ENCODE measurements at regions not wholly inside any gene's neighbourhood (a gene's known extent, or its start where the extent isn't known, plus 50 kb on each side); places are given as distances from the start of the nearest gene placed in this dataset.
A peak's percentile ranks its signal among the peaks of the same experiment; 100 is the strongest.

- DNase-seq: no peak
Measured at GRCh38 chr1:208648146-208648545, 404.0 kb upstream of the PLXNA2 start.

DNA sequence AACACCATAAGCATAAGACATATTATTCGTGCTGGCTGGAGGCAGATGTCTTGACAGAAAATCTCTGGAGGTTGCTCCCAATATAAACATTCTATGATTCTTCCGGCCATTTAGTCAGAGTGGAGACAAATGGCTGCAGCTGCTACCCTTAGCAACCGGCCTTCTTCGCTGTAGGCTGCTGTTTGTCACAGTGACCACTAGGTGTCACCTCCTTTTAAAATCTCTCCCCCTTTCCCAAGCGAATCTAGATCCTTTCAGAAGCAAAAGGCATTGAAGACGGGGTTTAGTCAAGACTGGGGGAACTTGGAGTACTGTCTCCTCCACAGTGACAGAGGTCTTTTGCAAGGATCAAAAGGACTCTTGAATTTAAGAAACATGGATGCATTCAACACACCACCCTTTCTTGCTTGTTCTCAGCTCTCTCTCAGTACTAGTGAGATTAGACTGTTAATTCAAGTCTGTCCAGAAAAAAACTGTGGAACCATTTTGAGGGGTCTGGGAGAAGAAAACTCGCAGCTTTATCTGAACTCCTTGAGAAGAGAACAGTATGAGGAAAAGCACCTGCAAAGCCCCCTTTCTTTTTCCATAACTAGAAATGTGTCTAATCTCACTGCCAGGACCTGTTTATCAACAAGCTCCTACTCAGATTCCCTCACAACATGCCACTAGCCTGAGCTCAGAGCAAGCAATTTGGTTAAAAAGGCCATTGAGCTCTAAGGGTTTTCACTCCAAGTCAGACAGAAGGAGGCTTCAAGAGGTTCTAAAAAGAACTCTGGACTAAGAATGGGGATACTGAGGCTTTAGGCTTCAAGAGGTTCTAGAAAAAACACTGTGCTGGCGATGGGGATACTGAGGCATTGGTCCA is 408.3 kb upstream of the PLXNA2 start:
- peak; percentile 30 for DNase-seq

GRCh38 chr1:208653426-208653825 is 409.2 kb upstream of the PLXNA2 start:
- no peak for DNase-seq

GRCh38 chr1:208654241-208654640 is 410.1 kb upstream of the PLXNA2 start:
- no peak for DNase-seq

DNA sequence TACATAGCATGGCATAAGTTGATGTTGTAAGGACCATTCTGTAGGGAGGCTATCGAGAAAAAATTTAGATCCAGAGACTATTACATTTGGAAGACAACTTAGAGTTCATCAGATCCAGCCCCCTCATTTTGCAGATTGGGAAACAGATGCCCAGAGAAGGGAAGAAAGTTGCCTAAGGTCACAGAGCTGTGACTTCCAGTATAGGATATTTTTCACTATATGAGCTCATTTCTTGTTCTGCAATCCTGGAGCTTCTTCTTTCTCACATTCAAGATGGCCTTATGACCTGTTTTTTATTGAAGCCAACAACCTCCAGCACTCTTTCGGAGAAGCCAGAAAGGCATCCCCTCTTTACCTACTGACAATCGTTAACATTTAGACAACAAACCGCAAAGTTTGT is 421.8 kb upstream of the PLXNA2 start:
- no peak for DNase-seq

GRCh38 chr1:208668991-208669390 is 424.8 kb upstream of the PLXNA2 start:
- no peak for DNase-seq

DNA sequence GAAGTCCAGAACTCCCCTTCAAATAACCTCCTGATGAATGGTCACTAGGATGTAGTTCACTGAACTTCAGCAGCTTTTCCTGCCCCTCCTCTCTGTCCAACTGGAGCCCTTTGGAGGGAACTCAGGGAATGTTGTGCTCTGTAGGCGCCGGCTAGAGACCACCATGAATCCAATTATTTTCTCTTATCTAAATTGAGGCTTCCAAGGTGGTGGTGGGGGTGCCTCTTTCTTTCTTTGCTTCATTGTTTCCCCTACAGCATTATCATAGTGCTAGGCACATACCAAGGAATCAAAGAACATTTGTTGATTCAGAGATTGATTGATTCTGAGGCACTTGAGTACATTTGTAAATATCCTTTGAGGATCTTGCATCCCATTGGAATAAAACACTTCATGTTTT is 426.6 kb upstream of the PLXNA2 start:
- no peak for DNase-seq

DNA sequence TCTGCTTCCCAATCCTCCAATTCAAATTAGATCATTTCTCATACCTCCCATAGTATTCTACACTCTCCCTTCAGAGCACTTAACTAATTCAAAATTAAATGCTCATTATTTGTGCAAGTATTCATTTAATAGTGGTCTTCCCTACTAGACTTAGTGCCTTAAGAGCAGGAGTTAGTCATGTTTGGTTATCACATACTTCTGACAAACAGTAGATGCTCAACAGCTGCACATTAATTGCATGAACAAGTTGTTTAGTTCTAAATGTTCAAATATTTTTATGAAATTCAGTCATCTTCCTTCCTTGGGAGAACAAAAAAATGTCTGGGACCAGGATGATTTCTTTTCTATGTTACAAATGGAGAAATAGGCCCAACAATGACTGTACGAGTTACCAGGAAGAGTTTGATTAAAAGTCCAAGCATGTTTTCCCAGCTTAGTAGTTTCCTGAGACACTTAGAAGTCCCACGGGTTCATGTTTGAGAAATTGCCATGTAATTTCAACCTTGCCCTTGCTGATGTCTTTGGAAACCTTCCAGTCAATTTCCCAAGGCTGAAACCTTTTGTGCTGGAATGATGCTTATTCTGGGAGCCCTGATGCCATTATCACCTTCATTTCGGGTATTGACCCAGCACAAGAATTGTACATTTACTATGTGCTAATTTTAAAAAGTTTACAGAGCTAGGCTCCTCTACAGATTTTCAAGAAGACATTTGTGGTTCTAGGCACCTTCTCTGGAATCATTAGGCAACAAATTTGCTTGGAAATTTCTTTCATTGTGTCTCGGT is 437.9 kb upstream of the PLXNA2 start:
- DNase-seq: no peak

GRCh38 chr1:208682664-208683013 is 438.5 kb upstream of the PLXNA2 start:
- DNase-seq: no peak

DNA sequence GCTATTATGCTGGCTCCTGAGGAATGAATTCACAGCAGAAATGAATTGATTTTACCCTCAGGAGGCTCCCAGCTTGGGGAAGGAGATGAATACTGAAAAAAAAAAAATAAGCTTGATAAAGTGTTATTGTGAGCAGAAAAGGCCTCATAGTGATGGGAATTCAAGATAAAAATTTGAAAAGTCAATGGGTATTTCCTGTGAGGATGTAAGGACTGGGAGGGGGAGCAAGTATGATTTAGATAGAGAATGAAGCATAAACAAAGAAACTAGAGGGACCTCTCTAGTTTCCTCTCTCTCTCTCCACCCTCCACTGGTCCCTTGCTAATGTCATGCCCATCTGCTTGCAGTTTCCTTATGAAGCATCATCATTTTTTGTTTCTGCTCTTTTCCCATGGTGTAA is 439.0 kb upstream of the PLXNA2 start:
- DNase-seq: no peak

DNA sequence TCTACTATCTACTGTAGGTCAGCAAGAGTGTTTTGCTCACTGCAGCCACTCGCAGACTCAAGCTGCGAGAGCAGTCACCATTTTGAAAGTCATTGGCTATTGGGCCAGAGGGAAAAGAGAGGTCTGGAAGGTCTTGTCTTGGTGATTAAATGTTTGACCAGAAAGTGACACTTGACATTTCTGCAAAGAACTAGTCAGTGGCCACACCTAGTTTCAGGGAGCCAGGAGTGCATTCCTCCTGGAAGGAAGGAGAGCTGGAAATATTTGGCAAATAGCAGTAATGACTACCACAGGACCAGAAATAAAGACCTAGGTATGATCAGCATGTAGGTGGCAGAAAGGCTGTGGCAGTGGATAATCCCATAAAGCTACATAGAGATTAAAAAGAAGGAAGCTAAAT is 440.0 kb upstream of the PLXNA2 start:
- no peak for DNase-seq

GRCh38 chr1:208686592-208686991 is 442.4 kb upstream of the PLXNA2 start:
- DNase-seq: no peak

DNA sequence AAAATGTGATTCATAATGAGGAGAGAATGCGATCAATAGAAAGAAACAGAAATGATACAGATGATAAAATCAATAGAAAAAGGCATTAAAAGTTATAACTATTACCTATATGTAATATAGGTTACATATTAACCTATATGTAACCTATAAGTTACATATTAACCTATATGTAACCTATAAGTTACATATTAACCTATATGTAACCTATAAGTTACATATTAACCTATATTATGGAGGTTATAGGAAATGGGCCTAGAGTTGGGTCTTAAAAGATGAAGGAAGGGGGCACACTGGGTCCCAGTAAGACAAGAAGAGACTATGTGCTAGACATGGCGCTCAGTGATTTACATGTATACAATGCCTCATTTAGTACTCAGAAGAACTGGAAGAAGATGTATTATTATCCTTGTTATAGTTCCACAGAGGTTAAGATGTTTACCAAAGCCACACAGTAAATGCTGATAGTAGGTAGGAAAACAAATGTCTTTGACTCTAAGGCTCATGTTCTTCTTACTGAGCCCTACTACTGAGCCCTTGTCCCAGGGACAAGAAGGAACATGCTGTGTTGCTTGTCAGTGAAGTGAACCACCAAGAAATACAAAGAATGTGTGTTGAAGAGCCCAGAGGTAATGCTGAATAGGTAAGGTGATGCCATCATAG is 444.6 kb upstream of the PLXNA2 start:
- DNase-seq: no peak

- no peak for DNase-seq
Measured at GRCh38 chr1:208691012-208691411, 446.8 kb upstream of the PLXNA2 start.

- DNase-seq: no peak
Measured at GRCh38 chr1:208709981-208710380, 465.8 kb upstream of the PLXNA2 start.

- DNase-seq: no peak
Measured at GRCh38 chr1:208714323-208714722, 470.1 kb upstream of the PLXNA2 start.

- DNase-seq: no peak
Measured at GRCh38 chr1:208717525-208717924, 473.3 kb upstream of the PLXNA2 start.

DNA sequence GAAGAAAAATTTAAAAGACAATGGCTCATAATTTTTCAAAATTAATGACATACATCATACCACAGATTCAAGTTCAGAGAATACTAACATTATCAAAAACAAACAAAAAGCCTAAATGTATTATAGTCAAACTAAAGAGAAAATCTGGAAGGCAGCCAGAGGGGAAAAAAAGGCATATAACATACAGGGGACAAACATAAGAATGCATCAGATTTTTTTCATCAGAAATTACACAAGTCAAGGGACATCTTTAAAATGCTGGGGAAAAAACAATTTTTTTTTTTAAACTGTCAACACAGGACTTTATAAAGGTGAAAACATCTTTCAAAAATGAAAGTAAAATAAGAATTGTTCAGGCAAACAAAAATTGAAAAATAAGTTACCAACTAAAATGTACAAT is 478.4 kb upstream of the PLXNA2 start:
- DNase-seq: no peak

GRCh38 chr1:208724079-208724478 is 479.9 kb upstream of the PLXNA2 start:
- DNase-seq: no peak

- no peak for DNase-seq
Measured at GRCh38 chr1:208728815-208729214, 484.6 kb upstream of the PLXNA2 start.

DNA sequence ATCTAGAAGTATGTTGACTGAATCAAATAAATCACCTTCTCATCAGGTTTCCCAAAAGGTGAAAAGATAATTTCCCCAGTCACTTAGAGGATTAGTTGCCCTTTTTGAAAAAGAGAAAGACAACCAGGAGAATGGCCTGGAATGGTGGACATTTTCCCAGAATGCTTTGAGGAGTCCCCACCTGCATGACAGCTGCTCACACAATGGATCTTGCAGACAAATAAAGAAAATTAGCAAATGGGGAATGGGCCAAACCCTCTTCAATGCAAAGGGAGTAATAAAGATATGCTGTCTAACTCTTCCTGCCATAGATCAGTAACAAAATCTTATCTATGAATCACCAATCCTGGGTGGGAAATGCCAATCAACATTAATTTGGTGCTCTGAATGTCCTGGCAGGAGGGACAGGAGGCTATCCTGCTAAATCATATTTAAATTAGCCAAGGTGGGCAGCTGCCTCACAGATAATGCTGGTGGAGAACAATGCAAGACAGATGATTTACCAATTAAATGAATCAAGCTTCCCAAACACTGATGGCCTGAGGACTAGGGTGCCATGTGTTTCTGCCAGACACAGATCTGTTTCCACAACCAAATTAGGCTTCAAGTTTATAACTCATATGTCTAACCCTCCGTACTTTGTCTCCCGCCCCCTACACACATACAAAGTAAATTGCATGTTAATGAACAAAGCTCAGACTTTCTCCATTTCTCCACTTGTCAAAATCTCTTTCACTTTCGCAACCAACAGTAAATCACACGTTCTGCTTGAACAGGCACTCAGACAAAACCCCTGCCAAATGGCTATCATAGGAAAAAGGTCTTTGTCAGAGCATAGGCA is 488.0 kb upstream of the PLXNA2 start:
- no peak for DNase-seq

DNA sequence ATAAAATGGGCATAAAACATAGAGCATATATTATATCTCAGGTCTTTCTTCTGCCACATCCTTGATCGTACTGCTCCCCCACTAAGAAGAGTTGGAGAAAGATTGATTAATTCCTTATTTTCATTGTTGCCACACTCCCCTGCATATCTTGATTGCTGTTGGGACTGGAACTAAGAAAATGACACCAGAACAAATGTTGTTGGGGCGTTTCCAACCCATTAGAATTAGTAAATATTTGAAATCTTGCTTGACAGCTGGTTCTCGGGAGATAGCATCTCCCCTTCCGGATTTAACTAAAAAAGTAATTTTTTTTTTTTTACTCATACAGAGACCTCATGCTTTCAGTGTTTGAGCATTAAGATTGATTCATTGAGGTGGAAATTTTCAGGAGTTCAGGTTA is 493.0 kb upstream of the PLXNA2 start:
- DNase-seq: no peak

DNA sequence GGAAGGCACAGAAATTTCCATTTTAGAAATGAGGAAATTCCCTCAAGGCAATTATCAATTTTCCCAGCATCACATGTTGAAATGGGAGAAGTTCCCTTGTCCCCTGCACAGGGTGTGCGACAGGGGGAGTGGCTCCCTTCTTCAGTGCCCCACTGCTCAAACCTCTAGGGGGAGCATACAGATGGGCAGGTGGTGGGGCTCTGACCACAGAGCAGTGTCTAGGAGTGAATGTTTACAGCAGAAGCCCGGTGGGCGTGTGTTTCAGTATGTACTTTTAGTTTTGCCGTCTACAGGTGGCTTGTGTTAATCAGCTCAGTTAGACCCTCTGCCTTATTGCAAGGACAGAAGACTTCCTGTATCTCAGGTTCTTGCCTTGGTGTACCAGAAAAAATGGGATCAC is 493.7 kb upstream of the PLXNA2 start:
- no peak for DNase-seq
